GM21381 (cell line): ENCODE measurements at regions not wholly inside any gene's neighbourhood (a gene's known extent, or its start where the extent isn't known, plus 50 kb on each side); places are given as distances from the start of the nearest gene placed in this dataset.

Experiments used
- ATAC-seq: cut with Tn5 transposase; IDR thresholded peaks from one replicate; pipeline ENCODE4 v1.9.1; 2021; ENCODE audit warnings: mild to moderate bottlenecking, moderate library complexity; ENCODE audit not compliant: unreplicated experiment

DNA sequence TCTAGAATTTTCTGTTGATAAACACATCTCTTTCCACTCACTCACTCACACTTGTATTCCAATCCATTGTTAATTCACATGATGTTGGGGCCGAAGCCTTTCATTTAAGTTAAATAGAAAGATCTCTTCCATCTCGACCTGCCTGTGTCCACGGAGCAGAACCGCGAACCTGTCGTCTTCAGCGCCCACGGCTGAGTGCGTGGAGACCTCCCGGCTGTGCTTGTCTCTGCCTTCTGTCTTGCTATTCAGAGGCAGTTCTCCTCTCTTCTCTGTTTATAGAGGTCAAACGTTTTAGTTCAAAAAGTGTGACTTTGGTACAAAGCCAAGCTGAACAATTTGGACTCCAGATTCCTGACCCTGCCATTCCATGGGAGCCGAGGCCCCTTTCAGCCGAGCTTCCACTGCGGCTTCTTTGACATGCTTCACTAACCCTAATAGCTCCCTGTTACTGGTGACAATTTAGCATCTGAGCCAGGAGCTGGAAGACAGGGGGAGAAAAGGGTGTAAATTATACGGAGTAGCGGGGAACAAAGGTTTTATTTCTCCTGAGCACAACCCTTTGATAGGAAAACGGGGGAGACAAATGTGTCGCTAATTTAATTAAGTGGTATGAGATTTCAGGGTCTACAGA, 314.4 kb upstream of the IRX4 start:
- no peak for ATAC-seq

DNA sequence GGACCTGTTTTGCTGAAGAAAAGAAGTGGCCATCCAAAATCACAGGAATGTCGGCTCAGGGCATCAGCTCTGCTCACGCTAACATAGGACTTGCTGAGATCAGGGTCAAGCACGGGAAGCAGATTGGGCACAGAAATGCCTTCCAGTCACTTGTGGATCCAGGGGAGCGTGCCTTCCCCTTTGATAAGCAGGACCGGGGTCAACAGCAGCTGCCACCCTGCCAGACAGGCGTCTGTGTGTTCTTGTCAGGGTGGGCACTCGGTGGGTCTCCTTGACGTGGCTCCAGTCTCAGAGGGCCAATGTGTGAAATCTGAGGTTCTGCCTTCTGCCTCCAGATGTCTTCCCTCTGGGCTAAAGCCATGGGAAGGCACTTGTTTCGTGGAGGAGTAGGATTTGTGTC, 313.7 kb upstream of the IRX4 start:
- no peak for ATAC-seq

DNA sequence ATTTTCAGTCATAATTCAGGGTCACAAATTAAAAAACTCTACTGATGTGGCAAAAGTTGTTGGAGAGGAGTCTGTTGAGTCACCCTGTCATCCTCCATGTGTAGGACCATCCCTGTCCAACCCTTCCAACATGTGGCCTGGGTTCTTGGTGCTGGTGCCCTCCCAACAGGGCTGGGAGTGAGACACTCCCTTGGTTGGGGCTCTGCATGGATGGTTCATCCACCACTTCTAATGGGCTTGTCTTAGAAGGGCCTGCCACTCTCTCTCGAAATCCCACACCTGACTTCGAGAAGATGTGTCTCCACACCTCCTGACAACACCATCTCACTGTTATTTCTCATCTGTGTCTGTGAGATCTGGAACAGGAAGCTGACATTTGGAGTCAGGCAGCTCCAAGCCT, 312.2 kb upstream of the IRX4 start:
- ATAC-seq, result no peak

DNA sequence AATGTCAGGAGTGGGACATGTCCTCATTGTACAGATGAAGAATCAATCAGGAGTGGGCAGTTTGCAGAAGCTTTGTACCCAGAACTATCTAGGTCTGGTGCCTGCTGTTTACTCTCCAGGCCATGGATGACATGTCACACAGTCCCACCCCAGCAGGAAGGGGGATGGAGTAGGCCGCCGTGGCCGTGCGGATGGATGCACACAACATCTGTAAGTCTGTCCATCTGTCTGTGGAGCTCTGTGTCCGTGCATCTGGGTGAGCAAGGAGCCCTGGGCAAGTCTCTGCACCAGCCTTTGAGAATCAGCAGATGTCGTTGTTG, 311.5 kb upstream of the IRX4 start:
- ATAC-seq, result no peak

DNA sequence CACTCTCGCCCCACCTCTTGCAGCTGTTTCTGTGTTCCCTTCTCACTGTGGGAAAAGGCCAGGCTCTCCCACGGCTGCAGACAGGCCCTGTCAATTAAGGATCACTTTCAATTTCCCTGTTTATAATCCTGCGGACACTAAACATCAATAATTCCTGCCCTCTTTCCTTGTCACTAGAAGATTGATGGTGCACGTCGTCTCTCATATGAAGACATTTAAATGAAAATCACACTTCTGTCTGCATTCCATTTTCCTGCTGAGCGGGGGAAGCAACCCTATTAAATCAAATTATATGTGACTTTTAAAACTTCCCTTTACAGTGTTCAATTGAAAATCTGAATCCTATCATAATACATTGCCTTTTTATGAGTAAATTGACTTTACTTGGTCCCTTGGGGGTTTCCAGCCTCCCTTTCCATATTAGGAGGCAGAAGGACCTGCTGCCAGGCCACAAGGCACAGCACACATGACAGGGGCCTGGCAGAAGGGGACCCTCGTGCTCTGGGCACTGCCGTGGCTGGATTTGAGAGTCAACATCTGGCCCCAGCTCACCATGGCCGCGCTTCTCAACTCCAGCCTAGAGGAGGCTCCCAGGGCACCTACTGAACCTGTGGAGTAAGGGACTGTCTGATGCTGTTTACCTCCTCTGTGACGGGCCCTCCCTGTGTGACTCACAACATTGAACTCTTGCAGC, 311.0 kb upstream of the IRX4 start:
- no peak for ATAC-seq

DNA sequence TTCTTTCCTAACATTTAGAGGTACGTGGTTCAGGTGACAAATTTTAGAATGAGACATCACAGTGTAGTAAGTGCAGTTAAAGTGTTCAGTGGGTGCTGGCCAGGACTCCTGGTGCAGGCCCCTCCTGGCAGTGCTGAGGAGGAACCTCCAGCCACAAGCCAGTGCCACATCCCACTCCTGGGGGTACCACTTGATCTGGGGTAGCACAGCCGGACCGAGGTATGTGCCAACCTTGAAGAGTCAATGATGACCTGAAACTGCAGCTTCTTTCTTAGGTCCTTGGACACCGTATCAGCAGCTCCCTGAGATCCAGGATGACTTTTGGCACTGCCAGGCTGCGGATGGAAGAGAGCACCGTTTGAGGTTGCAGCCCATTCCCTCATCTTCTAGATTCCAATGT, 310.4 kb upstream of the IRX4 start:
- no peak for ATAC-seq

DNA sequence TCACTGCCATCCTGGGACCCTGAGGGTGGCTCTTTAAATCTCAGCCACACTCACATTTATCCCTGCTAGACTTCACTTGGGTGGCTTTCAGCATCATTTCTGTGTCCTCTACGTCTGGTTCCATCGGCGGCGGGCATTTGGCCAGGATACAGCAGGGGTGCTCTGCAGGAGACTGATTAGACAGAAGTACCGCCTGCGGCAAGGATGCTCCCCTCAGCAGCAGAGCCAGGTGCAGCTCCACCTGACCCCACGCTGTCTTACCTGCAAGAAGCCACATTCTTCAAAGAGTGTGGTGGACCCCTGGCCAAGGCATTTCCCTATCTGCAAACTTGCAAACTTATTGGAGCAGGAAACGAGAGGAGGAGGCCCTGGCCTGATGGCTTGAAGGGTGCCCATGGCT, 309.8 kb upstream of the IRX4 start:
- ATAC-seq, result no peak

DNA sequence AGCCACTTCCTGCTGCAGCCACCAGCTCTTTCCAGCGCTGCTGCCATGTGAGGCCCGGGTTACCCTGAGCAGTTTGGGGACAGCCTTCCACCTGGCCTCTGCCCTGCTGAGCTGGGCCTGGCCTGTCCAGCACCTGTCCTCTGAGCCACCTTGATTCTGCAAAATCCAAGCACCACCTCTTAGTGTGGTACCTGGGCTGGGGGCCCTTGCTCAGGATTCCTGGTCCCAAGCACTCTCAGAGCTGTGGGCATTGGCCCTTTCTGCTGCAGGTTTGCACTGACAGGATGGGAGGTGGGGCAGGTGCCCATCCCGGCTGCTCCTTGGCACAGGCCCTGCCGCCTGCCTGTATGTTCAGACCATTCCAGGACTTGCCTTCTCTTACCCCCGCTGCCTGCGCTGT, 309.2 kb upstream of the IRX4 start:
- no peak for ATAC-seq

DNA sequence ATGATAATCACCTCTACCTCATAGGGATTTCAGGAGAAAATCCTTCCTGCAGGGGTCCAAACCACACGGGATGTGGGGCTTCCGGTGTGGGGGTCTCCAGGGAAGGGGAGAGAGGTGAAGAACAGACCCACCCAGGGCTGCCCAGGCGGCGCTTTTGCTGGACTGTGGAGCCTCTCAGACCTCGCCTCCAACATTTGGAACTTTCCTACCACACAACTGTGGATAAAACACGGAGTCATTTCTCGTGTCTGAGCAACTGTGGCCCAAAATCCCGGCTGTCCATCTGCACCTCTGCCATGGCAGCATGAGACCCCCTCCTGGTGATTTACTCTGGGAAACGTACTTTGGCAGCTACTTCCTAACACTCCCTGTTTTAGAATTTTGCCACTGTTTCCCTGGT, 307.8 kb upstream of the IRX4 start:
- ATAC-seq, result no peak

DNA sequence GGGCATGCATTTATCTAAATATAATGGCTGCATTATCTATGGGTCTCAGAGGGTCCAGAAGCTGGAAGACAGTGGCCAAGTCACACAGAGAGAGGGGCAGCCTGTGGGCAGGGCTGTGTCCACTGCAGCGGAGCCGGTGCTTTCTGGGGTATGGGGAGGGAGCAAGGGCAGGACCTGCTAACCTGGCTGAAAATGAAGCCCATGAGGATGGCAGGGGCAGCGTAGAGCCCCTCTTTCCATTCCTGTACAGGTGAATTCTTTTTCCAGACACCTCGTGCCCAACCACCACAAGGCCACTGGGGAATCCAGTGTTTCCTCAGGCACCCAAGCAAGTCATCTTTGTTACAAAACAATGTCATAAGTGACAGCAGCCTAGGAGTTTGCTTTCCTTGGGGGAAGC, 305.9 kb upstream of the IRX4 start:
- ATAC-seq, result no peak

DNA sequence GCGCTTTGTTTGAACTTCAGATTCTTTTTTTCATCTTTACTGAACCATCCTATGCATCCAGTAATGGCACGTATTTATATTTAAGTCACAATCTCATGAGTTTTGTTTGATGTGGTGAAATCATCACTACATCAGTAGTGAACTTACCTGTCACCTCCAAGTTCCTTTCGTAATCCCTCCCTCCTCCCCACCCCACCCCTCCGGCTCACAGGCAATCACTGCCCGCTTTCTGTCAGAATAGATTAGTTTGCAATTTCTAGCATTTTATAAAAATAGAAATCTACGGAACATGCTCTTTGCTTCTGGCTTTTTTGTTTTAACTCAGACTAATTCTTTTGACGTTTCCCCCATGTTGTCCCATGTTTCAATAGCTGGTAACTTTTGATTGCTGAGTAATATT, 305.4 kb upstream of the IRX4 start:
- no peak for ATAC-seq

DNA sequence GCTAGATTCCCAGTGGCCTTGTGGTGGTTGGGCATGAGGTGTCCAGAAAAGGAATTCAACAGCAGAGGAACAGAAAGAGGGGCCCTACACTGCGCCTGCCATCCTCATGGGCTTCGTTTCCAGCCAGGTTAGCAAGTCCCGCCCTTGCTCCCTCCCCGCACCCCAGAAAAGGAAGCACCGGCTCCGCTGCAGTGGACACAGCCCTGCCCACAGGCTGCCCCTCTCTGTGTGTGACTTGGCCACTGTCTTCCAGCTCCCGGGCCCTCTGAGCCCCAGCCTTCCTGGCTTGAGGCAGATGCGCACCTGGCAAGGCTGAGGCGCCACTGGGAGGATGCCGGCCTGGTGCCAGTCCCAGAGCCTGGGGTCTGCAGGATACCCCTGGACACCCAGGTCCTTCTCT, 305.0 kb upstream of the IRX4 start:
- ATAC-seq, result no peak

DNA sequence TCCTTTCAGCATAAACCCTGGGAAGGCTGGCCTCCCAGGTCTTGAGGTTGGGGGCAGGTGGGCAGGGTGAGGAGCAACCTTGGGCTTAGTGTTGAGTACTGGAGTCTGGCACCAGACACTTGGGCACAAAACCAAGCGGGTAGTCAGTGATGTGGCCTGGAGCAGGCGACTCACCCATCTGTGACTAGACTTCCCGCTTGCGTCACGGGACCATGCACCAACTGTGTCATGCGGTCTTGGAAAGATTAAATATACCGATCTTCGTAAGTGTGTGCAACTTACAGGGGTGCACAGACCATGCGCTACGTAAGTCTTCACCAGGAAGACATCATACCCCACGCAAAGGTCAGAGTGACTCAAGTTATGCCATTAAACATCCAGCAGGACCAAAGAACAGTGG, 304.4 kb upstream of the IRX4 start:
- ATAC-seq, result no peak

DNA sequence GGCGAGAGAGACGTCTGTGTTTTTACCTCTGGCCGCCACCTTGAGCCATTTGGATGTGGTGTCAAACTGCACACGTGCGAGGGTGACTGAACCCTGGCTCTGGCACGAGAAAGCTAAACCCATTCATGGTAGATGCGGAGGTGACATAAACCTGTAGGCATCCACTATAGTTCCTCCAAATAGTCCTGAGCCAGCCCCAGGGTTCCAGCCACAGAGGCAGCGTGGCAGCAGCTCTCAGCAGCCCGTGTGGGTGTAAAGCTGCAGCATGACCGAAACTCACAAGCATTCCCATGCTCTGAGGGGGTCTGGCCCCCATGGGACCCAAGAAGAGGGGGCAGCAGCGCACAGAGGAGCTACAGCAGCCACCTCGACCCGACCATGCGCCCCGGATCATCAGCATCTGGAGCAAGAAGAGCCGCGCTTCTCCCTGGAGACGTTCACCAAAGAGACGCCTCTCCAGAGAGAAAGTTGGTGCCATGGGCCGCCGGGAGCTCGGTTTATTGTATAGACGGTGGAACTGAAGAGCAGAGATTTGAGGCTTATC, 303.8 kb upstream of the IRX4 start:
- ATAC-seq, result no peak

DNA sequence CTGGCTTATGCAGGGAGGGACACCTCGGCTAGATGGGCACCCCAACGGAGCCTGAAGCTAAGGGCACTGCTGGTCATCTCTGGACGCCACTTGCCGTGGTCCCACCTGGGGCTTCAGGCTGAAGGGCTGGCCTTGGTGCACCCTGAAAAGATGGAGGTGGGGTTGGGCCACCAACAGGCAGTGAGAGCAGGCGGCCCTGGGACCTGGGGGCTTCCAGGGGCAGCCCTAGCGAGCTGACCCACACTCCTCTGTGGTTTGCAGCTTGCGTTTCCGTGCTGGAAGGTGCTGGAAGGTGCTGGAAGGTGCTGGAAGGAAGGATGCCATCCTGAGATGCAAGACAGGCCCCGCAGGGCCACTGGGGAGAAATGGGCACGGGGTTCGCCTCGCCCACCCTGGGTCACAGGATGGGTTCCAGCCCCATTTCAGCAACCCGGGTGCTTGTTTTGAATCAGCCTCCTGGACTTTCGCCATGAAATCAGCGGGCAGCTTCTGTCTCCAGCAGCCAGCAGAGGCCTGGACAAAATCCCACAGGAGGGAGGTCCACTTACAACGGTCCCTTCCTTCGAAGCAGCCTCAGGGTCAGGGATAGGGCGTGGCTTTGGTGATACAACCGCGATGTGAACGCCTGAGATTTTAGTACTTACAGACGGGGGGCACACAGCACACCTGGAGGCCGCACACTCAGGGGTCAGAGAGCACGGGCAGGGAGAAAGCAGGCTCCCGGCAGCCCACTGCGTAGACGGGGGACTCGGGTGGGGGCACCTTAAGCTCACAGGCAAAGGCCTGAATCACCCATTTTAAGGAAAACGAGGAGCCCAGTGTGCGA, 303.1 kb upstream of the IRX4 start:
- no peak for ATAC-seq

DNA sequence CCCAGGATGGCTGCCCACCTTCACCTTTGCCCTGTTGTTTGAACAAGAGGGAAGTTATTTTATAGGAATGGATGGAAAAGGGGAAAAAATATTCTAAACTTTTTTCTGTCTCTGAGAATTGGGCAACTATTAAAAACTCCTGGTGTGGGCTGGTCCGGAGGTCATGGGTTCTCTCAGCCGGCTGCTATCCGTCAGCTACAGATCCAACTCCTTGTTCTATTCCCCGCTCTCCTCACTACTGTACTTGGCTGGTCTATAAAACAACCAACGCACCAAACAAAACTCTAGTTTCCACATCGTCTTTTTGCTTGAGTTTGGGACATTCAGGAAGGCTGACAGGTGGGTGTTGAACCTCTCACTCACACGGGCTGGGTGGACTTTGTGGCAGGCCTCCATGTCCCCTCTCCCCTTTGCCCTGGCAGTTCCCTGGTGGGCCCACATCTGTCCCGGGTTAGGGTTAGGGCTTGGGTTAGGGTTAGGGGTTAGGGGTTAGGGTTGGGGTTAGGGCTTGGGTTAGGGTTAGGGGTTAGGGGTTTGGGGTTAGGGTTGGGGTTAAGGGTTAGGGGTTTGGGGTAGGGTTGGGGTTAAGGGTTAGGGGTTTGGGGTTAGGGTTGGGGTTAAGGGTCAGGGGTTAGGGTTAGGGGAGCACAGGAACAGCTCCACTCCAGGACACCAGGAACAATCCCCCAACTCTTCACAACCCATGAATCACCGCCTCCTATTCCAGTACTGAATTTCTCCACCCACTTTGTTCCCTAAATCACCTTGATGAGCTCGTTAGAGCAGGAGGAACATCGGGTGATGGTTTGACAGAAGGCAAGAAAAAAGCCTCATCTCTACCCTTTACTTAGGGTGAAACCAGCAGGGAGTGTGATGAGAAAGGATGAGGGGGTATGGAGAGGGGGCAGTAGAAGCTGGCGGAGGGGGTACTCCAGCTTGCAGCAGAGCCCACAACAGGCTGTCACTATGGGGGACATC, 302.1 kb upstream of the IRX4 start:
- ATAC-seq, result no peak

DNA sequence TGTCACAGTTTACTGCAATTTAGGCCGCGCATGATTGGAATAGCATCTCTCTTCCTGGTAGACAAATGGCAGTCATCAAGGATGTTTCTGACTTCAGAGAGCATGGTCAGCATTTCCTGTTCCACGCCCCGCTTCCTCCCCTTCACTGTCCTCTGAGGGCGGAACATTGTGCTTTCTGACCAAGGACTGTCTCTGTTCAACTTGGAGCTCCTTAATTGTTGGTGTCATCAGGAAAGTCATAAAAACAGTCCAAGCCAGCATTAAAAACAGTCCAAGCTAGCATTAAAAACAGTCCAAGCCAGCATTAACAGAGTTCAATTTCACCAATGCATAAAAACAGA, 301.3 kb upstream of the IRX4 start:
- no peak for ATAC-seq

DNA sequence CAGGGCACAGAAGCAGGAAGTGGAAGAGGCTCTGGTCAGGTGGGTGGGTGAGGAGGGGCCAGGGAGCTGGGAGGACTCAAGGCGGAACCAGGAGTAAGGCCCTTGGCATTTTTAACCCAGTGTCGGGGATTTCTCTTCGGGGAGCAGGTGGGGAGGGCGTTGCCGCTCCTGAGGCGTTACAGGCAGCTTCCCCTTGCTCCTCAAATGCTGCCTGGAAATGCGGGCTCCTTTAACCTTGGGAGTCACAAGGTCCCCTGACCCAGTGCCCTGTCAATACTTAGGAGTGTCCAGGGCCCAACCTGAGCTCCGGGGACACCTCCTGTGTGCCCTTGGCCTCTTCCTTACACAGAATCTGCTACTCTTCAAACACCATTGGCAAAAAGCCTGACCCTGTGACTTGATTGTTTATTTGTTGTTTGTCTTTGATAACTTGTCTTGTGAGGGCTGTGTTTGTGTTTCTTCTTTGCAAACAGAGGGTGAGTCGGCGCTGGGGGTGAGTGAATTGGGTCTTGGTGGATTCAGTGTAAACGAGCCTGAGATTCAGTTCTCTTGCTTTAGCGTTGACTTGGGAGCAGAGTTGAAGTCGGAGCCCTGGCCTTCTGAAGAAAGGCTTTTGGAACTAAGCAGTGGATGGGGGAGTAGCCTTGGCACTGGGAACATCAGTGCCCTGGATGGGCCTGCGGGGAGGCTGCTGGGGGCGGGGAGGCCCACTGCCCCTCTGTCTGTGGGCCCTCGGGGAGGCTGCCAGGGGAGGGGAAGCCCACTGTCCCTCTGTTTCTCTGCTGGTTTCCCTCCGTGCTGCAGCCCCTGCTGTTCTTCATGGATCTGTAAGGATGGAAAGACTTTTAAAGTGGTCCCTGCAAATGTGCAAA, 300.7 kb upstream of the IRX4 start:
- ATAC-seq, result no peak

DNA sequence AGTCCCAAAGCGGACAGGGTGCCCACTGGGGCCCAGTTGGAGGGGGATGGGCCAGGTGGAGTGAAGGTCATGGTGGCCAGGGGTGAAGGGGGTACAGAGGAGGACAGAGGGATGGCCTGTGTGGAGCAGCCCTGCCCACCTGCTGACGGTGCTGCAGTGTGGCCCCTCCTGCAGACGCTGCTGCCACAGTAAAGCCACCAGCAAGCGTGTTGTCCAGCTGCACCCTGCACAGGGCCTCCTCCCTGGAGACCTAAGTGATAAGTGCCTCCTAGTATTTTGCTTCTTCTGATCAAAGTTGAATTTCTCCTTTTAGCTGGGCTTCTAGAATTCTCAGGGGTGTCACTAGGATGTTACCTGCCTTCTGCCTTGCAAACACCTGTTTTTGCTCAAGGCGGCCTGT, 299.3 kb upstream of the IRX4 start:
- no peak for ATAC-seq

DNA sequence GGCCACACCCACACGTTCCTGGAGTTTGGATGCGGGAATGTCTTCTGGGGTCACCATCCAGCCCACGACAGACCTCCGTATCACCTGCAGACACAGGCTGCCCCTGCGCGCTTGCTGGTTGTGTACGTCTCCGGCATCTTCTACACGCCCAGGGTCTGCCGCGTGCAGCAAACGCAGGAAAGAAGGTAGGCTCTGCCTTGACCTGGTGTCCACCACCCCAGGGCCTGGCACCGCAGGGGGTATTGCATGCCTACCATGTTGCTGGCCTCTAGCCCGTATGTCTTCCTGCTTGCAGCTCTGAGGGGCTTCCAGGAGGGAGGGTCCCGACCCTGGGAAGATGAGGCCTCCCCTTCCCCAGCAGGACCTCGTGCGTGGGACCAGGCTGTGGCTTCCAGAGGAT, 298.8 kb upstream of the IRX4 start:
- ATAC-seq, result no peak
